ENCODE measurements at regions not wholly inside any gene's neighbourhood (a gene's known extent, or its start where the extent isn't known, plus 50 kb on each side); places are given as distances from the start of the nearest gene placed in this dataset.
"Not testable (repeated sequence)": the region's sequence is repeated elsewhere in the genome, so short reads cannot be mapped to it uniquely, and the experiment has no call there.

DNA sequence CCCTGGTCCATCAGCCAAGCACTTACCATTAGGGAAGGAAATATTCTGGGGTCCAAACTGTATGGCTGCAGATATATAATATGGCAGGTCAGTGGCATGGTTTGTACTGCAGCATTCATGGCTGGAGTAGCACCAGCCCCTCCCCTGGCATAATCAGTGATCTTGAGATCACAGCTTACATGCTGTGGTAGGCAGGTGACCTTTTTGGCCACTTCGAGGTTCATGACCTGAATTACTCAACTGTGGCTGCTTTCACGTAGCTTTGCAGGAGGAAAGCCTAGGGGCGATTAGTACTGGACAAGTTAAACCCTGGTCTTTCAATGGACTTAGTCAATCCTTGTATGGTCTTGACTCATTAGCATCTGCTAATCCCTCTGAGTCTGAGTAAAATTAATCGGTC, 169.8 kb downstream of the SPRY2 start:
- no peak for DNase-seq

DNA sequence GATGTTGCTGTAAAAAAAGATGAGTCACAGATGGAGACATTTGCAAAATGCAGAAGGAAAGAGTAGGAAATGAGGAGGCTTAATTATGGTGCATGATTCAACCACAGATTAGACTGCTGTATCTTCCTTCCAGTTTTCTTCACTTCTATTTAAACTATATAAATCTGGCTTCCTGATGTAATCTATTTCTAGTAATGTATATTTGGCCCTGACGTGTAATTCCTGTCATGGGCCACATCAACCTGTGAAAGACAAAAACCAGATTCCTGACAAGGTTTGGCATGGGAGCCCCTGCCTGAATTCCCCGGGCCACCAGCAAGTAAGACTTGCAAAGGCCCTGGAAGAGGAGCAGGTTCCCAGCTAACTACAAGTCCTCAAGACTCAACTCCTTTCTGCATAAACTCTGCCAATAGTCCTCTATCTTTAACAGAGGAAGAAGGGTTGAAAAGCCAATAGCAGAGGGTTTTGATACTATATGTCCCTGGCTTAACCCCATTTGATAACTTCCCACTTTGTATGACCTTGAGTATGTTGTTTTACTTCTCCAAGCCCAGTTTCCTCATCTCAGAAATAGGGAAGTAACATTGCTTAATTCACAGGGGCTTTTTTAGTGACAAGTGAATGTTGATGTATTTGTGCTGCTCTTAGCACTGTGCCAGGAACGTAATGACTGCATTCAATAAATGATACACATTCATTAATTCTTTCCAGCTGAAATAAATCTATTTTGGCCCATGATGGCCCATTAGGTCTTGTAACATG, 172.7 kb downstream of the SPRY2 start:
- peak; percentile 98 for DNase-seq

DNA sequence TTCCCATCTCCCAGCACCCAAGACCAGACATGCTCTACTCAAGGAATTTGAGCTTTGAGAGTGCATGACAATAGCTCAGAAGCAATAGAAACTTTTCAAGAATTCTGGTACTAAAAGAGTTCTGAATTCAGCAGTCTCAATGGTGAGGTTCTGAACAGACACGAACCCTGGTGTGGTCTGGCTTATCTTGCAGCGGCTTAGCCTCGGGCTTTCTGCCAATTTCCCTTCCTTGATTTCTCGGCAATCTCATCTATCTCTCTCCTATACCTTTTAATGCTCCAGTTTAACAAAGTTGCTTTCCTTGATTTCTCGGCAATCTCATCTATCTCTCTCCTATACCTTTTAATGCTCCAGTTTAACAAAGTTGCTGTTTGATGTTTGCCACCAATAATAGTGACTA, 174.6 kb downstream of the SPRY2 start:
- no peak for DNase-seq

DNA sequence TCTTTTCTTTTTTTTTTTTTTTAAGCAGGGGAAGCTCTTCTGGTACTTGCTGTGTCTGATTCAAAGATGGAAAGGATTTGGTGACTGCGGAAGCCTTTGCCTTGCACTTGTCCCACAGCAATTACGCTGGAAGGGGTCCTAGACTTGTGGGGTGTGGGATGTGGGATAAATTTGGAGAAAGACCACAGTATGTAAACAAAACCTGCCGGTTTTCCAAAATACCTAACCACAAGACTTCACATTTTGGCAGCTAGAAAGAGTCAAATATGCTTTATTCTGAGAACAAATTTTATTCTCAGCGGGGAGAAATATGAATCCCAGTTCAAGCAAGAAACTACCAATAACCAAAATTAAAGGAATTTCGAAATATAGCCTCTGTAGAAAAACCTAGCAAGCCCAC, 176.5 kb downstream of the SPRY2 start:
- no peak for DNase-seq

DNA sequence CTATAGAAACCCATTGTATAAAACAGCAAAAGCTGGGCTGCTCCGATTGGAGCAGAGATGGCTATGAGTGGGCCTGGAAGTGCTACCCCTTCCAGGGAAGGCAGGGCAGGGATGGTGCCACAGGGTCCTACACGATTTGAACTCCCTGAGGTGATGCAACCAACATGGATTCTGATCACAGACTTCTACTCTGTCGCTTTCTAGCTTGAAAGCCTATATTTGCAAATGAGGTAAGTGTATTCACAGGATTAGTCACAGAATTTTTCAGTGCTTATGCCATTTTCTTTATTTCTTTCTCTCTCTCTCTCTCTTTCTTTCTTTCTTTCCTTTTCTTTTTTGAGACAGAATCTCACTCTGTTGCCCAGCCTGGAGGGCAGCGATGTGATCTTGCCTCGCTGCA, 179.0 kb downstream of the SPRY2 start:
- DNase-seq: no peak

DNA sequence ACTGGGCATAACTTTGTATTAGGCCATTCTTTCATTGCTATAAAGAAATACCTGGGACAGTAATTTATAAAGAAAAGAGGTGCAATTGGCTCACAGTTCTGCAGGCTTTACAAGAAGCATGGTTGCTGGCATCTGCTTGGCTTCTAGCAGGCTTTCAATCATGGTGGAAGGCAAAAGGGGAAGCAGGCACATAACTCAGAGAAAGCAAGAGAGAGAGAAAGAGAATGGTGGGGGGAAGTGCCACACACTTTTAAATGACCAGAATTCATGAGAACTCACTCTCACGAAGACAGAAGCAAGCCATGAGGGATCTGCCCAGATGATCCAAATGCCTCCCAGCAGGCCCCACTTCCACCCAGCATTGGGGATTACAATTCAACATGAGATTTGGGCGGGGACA, 179.7 kb downstream of the SPRY2 start:
- peak; percentile 81 for DNase-seq

DNA sequence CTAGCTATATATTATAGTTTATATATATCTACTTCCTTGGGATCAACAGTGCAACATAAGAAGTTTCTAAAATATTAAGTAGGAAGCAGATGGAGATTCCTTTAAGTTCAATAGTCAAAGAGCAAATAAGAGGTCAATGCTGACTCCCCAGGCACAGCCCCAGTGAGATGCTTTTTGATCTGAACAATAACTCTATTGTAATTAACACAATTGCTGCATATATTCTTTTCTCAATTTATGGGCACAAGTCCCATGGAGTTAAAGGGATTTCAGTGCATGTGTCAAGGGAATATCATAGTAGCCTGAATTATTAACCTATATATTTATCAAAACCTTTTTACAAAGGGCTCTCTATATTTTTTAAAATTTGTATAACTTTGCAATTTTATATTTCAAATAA, 180.8 kb downstream of the SPRY2 start:
- no peak for DNase-seq

DNA sequence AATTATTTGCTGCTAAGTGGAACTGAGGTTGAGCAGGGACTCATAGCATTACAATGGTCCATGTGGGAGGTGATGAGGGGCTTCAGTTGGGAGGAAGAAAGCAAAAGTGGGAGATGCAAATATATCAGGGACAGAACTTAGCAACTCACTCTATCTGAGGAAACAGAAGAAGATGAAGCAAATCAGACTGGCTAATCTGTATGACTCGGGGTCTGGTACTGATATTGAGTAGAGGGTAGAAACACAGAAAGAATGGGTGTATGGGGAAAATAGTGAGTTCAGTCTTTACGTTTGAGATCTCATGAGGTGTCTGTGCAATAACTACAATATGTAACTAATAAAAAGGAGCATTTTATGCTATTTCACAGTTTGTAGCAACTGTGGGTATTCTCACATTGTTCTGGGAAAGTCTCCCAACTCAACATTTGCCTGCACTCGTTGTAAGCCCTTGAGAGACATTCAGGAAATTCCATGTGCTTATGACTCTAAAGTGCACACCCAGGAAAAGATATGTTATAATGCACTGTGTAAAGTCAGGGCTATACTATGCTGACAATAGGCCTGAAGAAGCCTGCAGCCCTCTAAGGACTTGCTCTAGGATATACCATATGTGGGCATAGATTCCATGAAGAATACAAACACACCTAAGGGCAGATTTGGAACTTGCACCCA, 183.5 kb downstream of the SPRY2 start:
- DNase-seq: no peak

DNA sequence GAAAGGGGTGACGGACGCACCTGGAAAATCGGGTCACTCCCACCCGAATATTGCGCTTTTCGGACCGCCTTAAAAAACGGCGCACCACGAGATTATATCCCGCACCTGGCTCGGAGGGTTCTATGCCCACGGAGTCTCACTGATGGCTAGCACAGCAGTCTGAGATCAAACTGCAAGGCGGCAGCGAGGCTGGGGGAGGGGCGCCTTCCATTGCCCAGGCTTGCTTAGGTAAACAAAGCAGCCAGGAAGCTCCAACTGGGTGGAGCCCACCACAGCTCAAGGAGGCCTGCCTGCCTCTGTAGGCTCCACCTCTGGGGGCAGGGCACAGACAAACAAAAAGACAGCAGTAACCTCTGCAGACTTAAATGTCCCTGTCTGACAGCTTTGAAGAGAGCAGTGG, 188.8 kb downstream of the SPRY2 start:
- DNase-seq: not testable (repeated sequence)

DNA sequence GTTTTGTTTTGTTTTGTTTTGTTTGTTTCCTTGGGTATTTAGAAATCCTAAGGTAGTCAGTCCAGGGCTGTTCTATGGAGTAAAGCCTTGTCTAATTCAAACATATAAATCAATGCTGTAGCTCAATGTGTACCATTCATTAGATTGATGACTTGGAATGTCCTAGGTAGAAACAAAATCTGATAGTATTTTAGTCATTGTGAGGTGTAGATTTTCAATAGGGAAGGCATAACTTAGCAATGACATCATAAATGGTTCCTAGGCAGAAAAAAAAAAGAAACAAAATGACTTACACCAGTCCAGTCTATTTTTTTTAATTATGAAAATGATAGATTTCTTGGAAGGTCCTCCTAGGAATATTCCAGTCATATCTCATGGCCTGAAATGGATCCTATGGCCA, 189.9 kb downstream of the SPRY2 start:
- no peak for DNase-seq

DNA sequence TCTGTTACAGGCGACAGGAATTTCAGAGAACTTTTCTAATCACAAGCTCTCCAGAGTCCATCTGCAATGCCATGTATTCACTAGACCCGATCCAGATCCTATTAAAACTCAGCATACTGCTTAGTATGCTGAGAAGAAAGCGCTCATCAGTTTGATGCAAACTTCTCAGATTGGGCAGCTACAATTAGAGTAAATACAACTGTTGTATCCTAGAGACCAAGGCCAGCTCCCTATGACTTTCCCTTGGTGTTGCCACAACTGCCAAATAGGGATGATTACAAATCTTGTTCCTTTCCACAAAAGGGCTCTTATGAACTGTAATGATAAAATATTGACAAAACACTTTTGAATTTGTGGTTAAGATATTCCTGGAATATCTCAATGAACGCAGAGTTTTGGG, 191.2 kb downstream of the SPRY2 start:
- no peak for DNase-seq

DNA sequence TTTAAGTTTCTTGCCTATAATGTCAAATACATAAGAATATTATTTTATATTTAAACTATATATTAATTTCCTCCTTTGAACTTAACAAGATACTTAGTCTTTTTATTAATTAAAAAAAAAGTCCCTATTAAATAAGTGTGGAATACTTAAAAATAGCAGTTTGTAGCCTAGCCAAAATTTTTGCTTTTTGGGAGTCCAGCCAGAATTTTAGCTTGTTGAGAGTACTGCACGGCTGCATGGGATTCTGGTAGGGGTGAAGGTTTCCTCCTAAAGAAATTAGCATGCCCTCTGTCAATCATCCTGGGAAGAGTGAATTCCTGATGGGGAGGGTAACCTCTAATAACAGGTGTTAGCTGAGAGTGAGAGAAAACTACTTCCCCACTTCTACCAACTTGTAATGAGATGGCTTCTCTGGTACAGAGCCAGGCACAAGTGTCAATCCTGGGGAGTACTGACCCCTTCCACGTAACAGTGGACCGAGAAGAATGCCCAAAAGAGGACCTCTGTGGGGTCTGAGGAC, 195.7 kb downstream of the SPRY2 start:
- no peak for DNase-seq

DNA sequence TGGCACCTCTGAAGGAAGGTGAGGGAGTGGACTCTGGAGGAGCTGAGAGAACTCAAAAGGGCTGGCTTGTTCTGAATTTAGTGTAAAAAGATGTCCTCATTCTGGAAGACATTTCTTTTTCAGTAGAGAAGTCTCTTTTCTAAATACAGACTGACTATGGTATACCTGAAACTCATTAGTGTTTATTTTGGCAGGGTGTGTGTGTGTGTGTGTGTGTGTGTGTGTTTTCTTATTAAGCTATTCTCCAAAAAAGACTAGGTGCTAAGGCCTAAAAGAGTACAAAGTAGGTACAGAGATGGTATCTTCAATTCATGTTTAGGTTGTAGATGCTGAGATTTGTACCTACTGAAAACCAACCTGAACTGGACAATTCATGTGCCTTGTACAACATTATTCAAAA, 196.4 kb downstream of the SPRY2 start:
- no peak for DNase-seq

DNA sequence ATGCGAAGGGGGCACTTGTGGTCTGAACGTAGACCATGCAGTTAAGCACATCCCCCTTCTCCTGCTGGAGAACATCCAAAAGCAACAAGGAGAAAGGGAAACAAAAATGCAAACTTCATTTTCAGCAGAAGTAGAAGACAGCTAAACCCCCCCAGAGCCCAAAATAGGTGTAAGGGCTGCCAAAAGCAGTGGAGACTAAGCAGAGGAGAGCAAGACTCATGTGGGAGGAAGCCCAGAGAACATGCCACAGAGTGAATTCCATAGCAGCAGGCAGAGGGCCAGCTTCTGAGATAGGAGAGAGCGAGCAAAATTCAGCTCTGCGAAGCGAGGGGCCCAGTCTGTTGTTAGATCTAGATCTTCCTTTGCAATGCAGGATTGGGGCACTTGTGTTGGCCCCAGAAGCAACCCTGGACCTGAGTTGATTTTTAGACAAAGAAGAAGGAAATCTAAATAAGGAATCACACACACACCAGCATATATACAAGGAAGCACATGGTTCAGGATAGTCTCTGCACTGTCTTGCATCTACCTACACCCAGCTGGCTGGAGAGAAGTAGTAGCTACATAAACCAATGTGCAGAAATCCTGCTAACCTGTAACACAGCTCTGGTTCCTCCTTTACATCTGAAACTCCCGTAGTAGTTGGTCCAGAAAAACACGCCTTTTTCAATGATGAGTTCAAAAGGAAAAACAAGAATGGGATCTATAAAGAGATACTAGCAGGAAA, 199.6 kb downstream of the SPRY2 start:
- no peak for DNase-seq

DNA sequence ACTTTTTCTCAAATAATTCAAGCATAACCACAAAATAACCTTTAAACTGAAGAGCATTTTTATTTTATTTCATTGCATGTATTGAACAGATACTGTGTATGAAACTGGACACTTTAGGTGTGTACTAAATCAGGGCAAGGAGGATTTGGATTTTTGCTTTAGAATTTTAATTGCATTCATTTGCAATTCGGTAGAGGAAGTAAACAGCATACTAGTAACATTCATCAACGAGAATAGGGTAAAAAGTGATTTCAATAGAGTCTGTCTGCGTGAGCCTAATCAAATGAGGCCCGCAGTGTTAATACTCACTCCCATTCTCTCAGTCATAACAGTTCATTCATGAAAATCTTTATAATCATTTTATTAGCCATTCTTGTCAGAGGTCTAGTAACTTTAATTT, 200.2 kb downstream of the SPRY2 start:
- no peak for DNase-seq

DNA sequence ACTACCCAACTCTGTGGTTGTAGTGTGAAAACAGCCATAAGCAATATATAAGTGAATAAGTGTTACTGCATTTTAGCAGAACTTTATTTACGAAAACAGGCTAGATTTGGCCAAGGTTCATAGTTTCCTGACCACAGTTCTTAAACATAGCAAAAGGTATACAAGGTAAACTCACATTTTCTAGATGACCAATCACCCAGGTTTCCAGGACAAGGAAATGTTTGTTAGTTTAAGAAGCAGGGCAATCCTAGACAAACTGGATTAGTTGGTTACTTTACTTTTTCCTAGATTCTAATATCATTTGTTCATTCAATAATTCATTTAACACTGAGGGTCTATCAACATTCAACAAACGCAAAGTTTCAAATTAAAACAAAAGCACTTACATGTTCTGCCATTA, 201.7 kb downstream of the SPRY2 start:
- no peak for DNase-seq

DNA sequence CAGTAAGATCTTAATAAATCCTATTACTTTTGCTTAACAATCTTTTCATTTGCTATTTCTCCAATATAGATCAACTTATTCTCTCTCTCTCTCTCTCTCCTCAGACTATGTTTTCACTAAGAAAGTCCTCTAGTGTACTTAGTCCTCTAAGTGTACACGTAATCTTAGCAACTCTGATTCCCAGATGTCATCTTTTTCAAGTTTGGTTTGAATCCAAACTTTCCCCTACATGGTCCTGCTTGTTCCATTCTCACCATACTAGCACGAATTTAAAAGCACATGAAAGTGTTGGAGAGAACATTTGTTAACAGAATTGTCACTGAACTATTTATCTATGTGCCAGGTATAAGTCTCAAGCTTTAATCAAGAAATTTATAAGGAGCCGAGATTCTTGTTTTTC, 202.9 kb downstream of the SPRY2 start:
- no peak for DNase-seq

DNA sequence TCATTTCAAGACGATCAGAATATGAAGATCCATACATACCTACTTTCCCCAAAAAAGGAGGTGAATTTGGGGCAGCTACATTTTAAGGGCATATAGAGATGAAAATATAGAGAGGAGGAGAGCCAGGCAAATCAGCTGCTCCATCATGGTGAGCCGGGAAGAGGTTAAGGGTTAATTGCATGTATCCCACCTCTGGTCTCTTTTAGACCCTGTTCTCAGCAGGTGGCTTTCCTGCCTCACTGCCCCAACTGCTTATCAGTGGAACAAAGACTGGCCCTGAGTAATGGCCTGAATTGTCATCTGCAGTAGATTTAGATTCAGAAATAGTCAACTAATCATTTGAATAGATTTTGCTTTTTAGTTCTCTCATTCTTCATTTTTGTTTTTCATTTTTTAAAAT, 206.6 kb downstream of the SPRY2 start:
- DNase-seq: no peak

DNA sequence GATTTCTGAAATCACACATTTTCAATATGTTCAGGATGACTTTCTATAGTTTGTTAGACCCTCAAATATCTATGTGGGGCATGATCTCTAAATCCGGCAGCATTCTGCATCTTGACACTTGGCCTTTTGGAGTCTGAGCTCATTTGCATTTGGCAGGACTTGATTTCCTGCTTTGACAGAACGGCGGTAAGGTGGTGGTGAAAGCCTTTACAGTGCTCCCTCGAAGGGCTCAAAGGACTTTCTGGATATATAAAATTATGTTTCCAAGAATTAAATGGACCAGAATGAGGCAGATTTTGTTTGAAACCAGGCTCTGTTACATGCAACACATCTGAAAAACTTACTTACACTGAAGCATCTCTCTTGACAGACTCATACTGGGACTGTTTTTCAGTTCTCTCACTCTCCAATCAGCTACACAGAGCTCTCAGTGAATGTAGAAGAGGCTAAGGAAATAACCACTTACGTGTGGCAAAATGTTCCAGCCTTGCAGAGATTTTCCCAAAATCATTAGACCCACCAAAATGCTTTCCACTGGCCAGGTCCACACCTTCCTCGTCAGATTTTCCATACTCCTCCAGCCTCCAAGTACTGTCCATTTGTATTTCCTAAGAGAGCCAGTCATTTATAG, 207.2 kb downstream of the SPRY2 start:
- no peak for DNase-seq

DNA sequence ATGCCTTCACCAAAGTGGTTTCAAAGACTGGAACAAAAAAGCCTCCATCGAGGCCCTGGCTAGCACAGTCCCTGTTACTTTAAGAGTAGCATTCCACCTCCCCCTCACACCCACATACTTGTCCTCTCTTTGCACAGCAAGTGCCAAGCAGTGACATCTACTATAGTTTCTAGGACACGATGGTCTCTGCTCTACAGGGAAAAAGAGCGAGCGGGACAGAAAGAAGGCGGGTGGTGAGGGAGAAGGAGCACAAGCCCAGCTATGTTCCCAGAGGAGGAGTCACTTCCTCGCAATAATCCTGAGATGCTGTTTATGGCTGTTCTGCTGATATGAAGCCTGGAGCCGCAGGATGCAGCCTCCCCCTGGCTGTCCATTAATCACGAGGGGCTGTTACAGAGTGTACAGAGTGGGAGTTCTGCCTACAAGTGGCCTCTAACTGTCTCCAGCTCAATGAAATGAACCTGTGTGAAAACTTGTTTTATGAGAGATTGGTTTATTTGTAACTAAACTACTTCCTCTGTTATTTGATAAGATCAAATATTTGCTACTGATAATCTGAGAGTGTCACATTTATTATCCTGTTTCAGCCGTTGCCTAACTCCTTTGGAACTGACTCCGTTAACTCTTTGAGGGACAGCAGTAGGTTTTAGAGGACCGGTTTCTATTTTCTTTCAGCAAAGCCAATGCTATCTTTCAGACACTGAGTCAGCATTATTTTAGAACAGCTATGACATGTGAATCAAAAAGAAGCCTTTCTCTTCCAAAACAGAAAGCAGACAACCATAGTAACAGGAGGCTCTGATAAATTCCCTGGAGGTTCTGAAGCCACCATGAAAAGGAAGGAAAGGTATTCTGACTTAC, 208.0 kb downstream of the SPRY2 start:
- DNase-seq: no peak

DNA sequence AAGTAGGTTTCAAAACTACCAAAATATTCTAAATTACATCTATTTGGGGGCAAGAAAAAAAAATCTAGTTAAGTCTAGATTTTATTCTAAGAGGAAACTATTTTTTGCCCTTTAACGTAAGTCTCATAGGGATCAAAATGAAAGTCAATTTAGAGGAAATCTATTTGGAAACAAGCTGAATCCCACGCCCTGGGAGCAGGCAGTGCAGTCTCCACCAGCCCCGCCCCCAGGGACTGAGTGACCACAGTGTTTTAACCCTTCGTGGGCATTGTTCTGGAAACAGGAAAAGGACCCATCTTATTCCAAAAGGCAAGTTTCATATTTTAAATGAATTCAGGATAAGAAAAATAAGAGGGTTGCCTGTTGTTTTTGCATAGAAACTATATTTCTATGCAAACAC, 209.7 kb downstream of the SPRY2 start:
- no peak for DNase-seq

DNA sequence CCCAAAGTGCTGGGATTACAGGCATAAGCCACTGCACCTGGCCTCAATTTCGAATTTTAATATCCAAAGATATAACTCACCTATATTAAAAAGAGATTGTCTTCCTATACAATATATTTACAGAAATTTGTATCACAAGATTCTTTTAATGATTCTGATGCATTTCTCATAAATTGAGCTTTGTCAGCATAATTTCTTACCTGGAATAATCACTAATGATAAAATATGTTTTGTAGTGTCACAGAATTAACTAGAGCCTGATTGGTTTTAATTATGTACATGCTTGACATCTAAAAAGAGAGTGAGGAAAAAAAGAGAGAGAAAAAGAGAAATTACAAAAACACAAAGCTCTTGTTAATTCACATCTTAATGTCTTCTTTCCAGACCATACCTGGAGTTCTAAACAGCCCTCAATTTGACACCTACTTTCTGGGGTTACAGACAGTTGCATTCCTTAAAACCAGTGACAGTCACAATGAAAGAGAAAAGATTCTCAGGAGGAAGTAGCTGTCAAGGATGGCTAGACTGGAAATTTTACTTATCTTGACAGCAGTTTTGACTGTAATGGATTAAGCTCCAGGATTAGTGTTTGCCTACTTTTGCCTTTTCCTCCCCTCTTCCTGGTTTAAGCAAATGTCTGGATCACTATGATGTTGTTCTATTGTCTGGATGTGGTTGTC, 214.4 kb downstream of the SPRY2 start:
- DNase-seq: peak; percentile 11
